WTC11 (cell line): ENCODE measurements at regions not wholly inside any gene's neighbourhood (a gene's known extent, or its start where the extent isn't known, plus 50 kb on each side); places are given as distances from the start of the nearest gene placed in this dataset.

Experiments used
- ATAC-seq: fragments of 200-7000 bp; cut with Tn5 transposase; 2 replicates; pipeline ENCODE4 v1.10.0; 2021; ENCODE audit warnings: mild to moderate bottlenecking, moderate library complexity
- CTCF ChIA-PET: fragments of 300-600 bp; sonication (Branson Sonifier 250); formaldehyde crosslinking; loops from one replicate; lab custom pipeline; 2021; ENCODE audit warnings: antibody characterized with exemption; lab: Charles Lee
- POLR2A ChIA-PET: fragments of 350-600 bp; sonication (Branson Sonifier 250); formaldehyde crosslinking; loops from one replicate; lab custom pipeline; 2021; ENCODE audit warnings: antibody characterized with exemption; lab: Charles Lee
- DNase-seq: peaks from one replicate; pipeline ENCODE4 v3.0.0; 2021; ENCODE audit warnings: low spot score
- H3K27ac Mint-ChIP-seq: 2 replicates; pipeline ENCODE4 v1.8.0; 2021; ENCODE audit warnings: mixed read lengths
- H3K27me3 Mint-ChIP-seq: 2 replicates; pipeline ENCODE4 v1.8.0; 2021; ENCODE audit warnings: low read depth, mild to moderate bottlenecking, moderate library complexity, mixed read lengths
- H3K36me3 Mint-ChIP-seq: 2 replicates; pipeline ENCODE4 v1.8.0; 2021; ENCODE audit warnings: mixed read lengths
- H3K4me1 Mint-ChIP-seq: 2 replicates; pipeline ENCODE4 v1.8.0; 2022; ENCODE audit warnings: mixed read lengths
- H3K4me3 Mint-ChIP-seq: 2 replicates; pipeline ENCODE4 v1.8.0; 2021; ENCODE audit warnings: mild to moderate bottlenecking, moderate library complexity, mixed read lengths
- H3K9me3 Mint-ChIP-seq: 2 replicates; pipeline ENCODE4 v1.8.0; 2021; ENCODE audit warnings: mixed read lengths
- FOXP1 ChIP-seq: sonication (generic); formaldehyde crosslinking; IDR thresholded peaks from 2 replicates; pipeline ENCODE4 v1.8.0; 2022; ENCODE audit warnings: missing genetic modification reagents, mild to moderate bottlenecking, moderate library complexity, borderline replicate concordance
- GTF2I ChIP-seq: fragments of 250-450 bp; sonication (Bioruptor Pico); conservative IDR thresholded peaks from 2 replicates; pipeline ENCODE4 v1.4.0; 2021; ENCODE audit warnings: mild to moderate bottlenecking
- HMGA2 ChIP-seq: fragments of 250-450 bp; sonication (Bioruptor Pico); IDR thresholded peaks from 2 replicates; pipeline ENCODE4 v1.4.0; 2021; ENCODE audit warnings: mild to moderate bottlenecking, moderate library complexity
- KAT7 ChIP-seq: sonication (generic); formaldehyde crosslinking; IDR thresholded peaks from 2 replicates; pipeline ENCODE4 v1.8.1; 2023; ENCODE audit warnings: missing genetic modification reagents, mild to moderate bottlenecking, borderline replicate concordance
- MYBL2 ChIP-seq: sonication (generic); formaldehyde crosslinking; IDR thresholded peaks from 2 replicates; pipeline ENCODE4 v1.8.1; 2023; ENCODE audit warnings: mild to moderate bottlenecking, moderate library complexity, missing genetic modification reagents
- NFATC4 ChIP-seq: fragments of 250-450 bp; sonication (Bioruptor Pico); IDR thresholded peaks from 2 replicates; pipeline ENCODE4 v1.9.0; 2021; ENCODE audit warnings: mild to moderate bottlenecking
- NFYB ChIP-seq: sonication (generic); formaldehyde crosslinking; conservative IDR thresholded peaks from 2 replicates; pipeline ENCODE4 v1.8.0; 2022; ENCODE audit warnings: low read depth, missing genetic modification reagents
- NR2C2 ChIP-seq: sonication (generic); formaldehyde crosslinking; IDR thresholded peaks from 2 replicates; pipeline ENCODE4 v1.8.0; 2022; ENCODE audit warnings: mild to moderate bottlenecking, missing genetic modification reagents
- OVOL2 ChIP-seq: fragments of 250-450 bp; sonication (Bioruptor Pico); IDR thresholded peaks from 2 replicates; pipeline ENCODE4 v1.9.0; 2021; ENCODE audit warnings: mild to moderate bottlenecking, borderline replicate concordance
- RORB ChIP-seq: fragments of 250-450 bp; sonication (Bioruptor Pico); IDR thresholded peaks from 2 replicates; pipeline ENCODE4 v1.9.0; 2021; ENCODE audit warnings: mild to moderate bottlenecking
- SP1 ChIP-seq: sonication (generic); formaldehyde crosslinking; conservative IDR thresholded peaks from 2 replicates; pipeline ENCODE4 v1.8.1; 2022; ENCODE audit warnings: missing genetic modification reagents
- TP53 ChIP-seq: sonication (generic); formaldehyde crosslinking; IDR thresholded peaks from 2 replicates; pipeline ENCODE4 v1.8.1; 2023; ENCODE audit warnings: mild to moderate bottlenecking, missing genetic modification reagents
- ZNF138 ChIP-seq: sonication (generic); formaldehyde crosslinking; conservative IDR thresholded peaks from 2 replicates; pipeline ENCODE4 v1.8.1; 2022; ENCODE audit warnings: mild to moderate bottlenecking, moderate library complexity, missing genetic modification reagents
- ZNF219 ChIP-seq: sonication (generic); formaldehyde crosslinking; IDR thresholded peaks from 2 replicates; pipeline ENCODE4 v1.8.0; 2023; ENCODE audit warnings: missing genetic modification reagents, mild to moderate bottlenecking, borderline replicate concordance
- ZNF671 ChIP-seq: fragments of 250-450 bp; sonication (Bioruptor Pico); IDR thresholded peaks from 2 replicates; pipeline ENCODE4 v1.8.0; 2021; ENCODE audit warnings: mild to moderate bottlenecking
- TF ChIP-seq, protein P1 (sequence below): sonication (generic); formaldehyde crosslinking; IDR thresholded peaks from 2 replicates; pipeline ENCODE4 v1.8.0; 2022; ENCODE audit warnings: mild to moderate bottlenecking, missing genetic modification reagents
- TF ChIP-seq, protein P2 (sequence below): fragments of 250-450 bp; sonication (Bioruptor Pico); IDR thresholded peaks from 2 replicates; pipeline ENCODE4 v1.9.0; 2021; ENCODE audit warnings: moderate library complexity, mild to moderate bottlenecking, inconsistent platforms, borderline replicate concordance
- TF ChIP-seq, protein P3 (sequence below): sonication (generic); formaldehyde crosslinking; IDR thresholded peaks from 2 replicates; pipeline ENCODE4 v1.8.1; 2023; ENCODE audit warnings: mild to moderate bottlenecking, missing genetic modification reagents, moderate library complexity
- TF ChIP-seq, protein P4 (sequence below): sonication (generic); formaldehyde crosslinking; IDR thresholded peaks from 2 replicates; pipeline ENCODE4 v1.8.0; 2022; ENCODE audit warnings: mild to moderate bottlenecking, missing genetic modification reagents
- TF ChIP-seq, protein P5 (sequence below): sonication (generic); formaldehyde crosslinking; IDR thresholded peaks from 2 replicates; pipeline ENCODE4 v1.8.1; 2022; ENCODE audit warnings: low read depth, missing genetic modification reagents, borderline replicate concordance
- TF ChIP-seq, protein P6 (sequence below): sonication (generic); formaldehyde crosslinking; IDR thresholded peaks from 2 replicates; pipeline ENCODE4 v1.8.0; 2022; ENCODE audit warnings: missing genetic modification reagents

DNA sequence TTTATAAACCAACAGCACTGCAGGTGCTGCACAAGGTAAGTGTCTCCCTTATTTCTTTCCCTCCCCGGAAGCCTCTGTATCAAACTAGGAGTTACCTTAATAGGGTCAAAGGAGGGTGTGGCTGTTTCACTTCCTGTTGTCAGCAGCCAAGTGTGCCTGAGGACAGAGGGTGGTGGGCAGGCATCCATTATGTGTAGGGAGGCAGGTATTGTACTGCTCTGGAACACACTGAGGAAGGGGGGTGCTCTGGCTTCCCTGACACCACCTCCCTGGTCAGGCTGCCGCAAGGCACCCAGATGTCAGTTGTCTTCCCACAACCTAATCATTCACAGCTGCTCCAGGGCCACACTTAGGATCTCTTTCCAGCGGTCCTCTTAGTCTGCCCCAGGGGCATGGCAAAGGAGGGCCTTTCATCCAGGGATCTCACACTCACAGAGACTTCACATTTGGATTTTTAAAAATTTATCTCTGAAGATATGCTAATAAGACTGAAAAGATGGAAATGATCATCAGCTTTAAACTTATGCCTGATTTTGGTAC is 132.0 kb upstream of the ARHGAP5 start (continued):
- TF ChIP-seq ZNF219 (CRISPR knock-in tag) (no peak), RORB (CRISPR knock-in tag) (no peak), ZNF671 (CRISPR knock-in tag) (no peak), TP53 (CRISPR knock-in tag) (no peak), ZNF138 (CRISPR knock-in tag) (no peak)
- TF ChIP-seq, protein P1, sequence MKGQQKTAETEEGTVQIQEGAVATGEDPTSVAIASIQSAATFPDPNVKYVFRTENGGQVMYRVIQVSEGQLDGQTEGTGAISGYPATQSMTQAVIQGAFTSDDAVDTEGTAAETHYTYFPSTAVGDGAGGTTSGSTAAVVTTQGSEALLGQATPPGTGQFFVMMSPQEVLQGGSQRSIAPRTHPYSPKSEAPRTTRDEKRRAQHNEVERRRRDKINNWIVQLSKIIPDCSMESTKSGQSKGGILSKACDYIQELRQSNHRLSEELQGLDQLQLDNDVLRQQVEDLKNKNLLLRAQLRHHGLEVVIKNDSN (CRISPR knock-in tag) = no peak

DNA sequence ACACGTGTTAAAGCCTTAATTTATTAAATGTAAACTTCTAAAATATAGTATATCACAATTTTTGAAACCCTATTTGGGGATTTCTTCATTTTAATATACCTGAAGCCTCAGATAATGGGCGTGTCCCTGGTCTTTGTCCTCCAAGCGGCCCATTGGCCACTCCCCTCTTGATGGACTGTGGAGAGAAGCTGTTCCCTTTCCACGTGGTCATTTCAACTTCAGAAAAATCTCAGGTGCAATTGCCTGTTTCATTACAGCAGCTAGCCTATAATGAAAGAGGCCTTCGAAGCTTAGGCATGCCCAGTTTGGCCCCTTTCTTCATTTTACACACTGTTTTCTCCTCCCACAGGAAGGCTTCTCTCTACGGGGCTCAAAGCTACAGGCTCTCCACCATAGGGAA is 131.4 kb upstream of the ARHGAP5 start:
- DNase-seq (no peak), ATAC-seq (no peak)
- no peak overlapping the region for H3K4me3 Mint-ChIP-seq
- POLR2A ChIA-PET = no interaction called here
- no peak overlapping the region for H3K27ac Mint-ChIP-seq
- no peaks in the 10 kb centered on the region for H3K36me3 Mint-ChIP-seq
- CTCF ChIA-PET = no interaction called here
- H3K27me3 Mint-ChIP-seq = no peaks in the 10 kb centered on the region
- TF ChIP-seq OVOL2 (CRISPR knock-in tag) (no peak), NFYB (no peak), NR2C2 (no peak), KAT7 (CRISPR knock-in tag) (no peak), GTF2I (CRISPR knock-in tag) (no peak), TP53 (CRISPR knock-in tag) (no peak), FOXP1 (no peak), SP1 (CRISPR knock-in tag) (no peak)
- TF ChIP-seq, protein P2, sequence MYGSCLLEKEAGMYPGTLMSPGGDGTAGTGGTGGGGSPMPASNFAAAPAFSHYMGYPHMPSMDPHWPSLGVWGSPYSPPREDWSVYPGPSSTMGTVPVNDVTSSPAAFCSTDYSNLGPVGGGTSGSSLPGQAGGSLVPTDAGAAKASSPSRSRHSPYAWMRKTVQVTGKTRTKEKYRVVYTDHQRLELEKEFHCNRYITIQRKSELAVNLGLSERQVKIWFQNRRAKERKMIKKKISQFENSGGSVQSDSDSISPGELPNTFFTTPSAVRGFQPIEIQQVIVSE (CRISPR knock-in tag) = no peak
- TF ChIP-seq, protein P1 (CRISPR knock-in tag) = no peak
- TF ChIP-seq, protein P3, sequence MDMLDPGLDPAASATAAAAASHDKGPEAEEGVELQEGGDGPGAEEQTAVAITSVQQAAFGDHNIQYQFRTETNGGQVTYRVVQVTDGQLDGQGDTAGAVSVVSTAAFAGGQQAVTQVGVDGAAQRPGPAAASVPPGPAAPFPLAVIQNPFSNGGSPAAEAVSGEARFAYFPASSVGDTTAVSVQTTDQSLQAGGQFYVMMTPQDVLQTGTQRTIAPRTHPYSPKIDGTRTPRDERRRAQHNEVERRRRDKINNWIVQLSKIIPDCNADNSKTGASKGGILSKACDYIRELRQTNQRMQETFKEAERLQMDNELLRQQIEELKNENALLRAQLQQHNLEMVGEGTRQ (CRISPR knock-in tag) = no peak
- TF ChIP-seq, protein P4, sequence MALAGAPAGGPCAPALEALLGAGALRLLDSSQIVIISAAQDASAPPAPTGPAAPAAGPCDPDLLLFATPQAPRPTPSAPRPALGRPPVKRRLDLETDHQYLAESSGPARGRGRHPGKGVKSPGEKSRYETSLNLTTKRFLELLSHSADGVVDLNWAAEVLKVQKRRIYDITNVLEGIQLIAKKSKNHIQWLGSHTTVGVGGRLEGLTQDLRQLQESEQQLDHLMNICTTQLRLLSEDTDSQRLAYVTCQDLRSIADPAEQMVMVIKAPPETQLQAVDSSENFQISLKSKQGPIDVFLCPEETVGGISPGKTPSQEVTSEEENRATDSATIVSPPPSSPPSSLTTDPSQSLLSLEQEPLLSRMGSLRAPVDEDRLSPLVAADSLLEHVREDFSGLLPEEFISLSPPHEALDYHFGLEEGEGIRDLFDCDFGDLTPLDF (CRISPR knock-in tag) = no peak
- no peaks in the 10 kb centered on the region for H3K9me3 Mint-ChIP-seq
- peaks cover 26% of the 10 kb centered on the region for H3K4me1 Mint-ChIP-seq

DNA sequence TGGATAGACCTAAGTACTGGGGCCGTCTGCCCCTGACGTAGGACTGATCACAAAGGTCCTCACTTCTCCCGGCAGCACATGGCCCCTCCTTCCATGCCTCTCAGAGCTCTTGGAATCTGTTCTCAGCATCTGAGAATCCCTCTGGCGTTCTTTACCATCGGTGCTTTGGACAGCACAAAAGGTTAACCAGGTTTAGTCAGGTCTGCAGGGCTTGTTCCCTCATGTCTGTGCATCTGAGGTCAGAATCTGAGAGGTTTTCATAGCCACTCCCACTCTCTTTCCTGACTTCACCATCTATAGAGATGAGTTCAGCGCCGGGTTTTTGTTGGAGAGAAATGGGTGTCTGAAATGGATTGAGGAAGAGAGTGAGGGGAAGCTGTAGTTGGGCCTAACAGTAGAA is 130.0 kb upstream of the ARHGAP5 start:
- no peak overlapping the region for H3K4me3 Mint-ChIP-seq
- no peaks in the 10 kb centered on the region for H3K36me3 Mint-ChIP-seq
- no peaks in the 10 kb centered on the region for H3K9me3 Mint-ChIP-seq
- CTCF ChIA-PET = no interaction called here
- DNase-seq = no peak
- TF ChIP-seq NFATC4 (CRISPR knock-in tag) (no peak), HMGA2 (CRISPR knock-in tag) (no peak), MYBL2 (CRISPR knock-in tag) (no peak)
- TF ChIP-seq, protein P5, sequence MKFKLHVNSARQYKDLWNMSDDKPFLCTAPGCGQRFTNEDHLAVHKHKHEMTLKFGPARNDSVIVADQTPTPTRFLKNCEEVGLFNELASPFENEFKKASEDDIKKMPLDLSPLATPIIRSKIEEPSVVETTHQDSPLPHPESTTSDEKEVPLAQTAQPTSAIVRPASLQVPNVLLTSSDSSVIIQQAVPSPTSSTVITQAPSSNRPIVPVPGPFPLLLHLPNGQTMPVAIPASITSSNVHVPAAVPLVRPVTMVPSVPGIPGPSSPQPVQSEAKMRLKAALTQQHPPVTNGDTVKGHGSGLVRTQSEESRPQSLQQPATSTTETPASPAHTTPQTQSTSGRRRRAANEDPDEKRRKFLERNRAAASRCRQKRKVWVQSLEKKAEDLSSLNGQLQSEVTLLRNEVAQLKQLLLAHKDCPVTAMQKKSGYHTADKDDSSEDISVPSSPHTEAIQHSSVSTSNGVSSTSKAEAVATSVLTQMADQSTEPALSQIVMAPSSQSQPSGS (CRISPR knock-in tag) = no peak
- TF ChIP-seq, protein P6, sequence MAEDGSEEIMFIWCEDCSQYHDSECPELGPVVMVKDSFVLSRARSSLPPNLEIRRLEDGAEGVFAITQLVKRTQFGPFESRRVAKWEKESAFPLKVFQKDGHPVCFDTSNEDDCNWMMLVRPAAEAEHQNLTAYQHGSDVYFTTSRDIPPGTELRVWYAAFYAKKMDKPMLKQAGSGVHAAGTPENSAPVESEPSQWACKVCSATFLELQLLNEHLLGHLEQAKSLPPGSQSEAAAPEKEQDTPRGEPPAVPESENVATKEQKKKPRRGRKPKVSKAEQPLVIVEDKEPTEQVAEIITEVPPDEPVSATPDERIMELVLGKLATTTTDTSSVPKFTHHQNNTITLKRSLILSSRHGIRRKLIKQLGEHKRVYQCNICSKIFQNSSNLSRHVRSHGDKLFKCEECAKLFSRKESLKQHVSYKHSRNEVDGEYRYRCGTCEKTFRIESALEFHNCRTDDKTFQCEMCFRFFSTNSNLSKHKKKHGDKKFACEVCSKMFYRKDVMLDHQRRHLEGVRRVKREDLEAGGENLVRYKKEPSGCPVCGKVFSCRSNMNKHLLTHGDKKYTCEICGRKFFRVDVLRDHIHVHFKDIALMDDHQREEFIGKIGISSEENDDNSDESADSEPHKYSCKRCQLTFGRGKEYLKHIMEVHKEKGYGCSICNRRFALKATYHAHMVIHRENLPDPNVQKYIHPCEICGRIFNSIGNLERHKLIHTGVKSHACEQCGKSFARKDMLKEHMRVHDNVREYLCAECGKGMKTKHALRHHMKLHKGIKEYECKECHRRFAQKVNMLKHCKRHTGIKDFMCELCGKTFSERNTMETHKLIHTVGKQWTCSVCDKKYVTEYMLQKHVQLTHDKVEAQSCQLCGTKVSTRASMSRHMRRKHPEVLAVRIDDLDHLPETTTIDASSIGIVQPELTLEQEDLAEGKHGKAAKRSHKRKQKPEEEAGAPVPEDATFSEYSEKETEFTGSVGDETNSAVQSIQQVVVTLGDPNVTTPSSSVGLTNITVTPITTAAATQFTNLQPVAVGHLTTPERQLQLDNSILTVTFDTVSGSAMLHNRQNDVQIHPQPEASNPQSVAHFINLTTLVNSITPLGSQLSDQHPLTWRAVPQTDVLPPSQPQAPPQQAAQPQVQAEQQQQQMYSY (CRISPR knock-in tag) = no peak
- TF ChIP-seq, all 79 proteins: peak for 0
- POLR2A ChIA-PET = no interaction called here
- Mint-ChIP-seq H3K4me1 (peaks cover 39% of the 10 kb centered on the region), H3K27ac (no peak overlapping the region), H3K27me3 (no peaks in the 10 kb centered on the region; the same call in 1 of the 2 replicates)
- no peak for ATAC-seq
